Smooth muscle cell (in vitro differentiated cells): ENCODE measurements at regions not wholly inside any gene's neighbourhood (a gene's known extent, or its start where the extent isn't known, plus 50 kb on each side); places are given as distances from the start of the nearest gene placed in this dataset.

ENCODE experiments used
- DNase-seq: peaks from one replicate; lab custom pipeline; 2025; ENCODE audit not compliant: unreplicated experiment; lab: John Stamatoyannopoulos, UW
- H2AFZ ChIP-seq: fragments of 200-600 bp; sonication (generic); 2 replicates; pipeline ENCODE4 v1.6.0; 2016; ENCODE audit warnings: antibody characterized with exemption, low read depth, mild to moderate bottlenecking
- H3F3A ChIP-seq: fragments of 200-600 bp; sonication (generic); 2 replicates; pipeline ENCODE4 v1.6.0; 2017; ENCODE audit warnings: antibody characterized with exemption, low read depth
- H3K27ac ChIP-seq: fragments of 200-600 bp; sonication (generic); 2 replicates; pipeline ENCODE4 v1.5.1; 2016; ENCODE audit warnings: low read depth, mild to moderate bottlenecking
- H3K27me3 ChIP-seq: fragments of 200-600 bp; sonication (generic); 2 replicates; pipeline ENCODE4 v1.6.1; 2016; ENCODE audit warnings: low read depth, mild to moderate bottlenecking
- H3K36me3 ChIP-seq: fragments of 200-600 bp; sonication (generic); 2 replicates; pipeline ENCODE4 v1.5.1; 2016; ENCODE audit warnings: low read depth
- H3K4me1 ChIP-seq: fragments of 200-600 bp; sonication (generic); 2 replicates; pipeline ENCODE4 v1.5.1; 2016; ENCODE audit warnings: low read depth
- H3K4me2 ChIP-seq: fragments of 200-600 bp; sonication (generic); 2 replicates; pipeline ENCODE4 v1.6.0; 2016; ENCODE audit warnings: mild to moderate bottlenecking
- H3K4me3 ChIP-seq: fragments of 200-600 bp; sonication (generic); 2 replicates; pipeline ENCODE4 v1.5.1; 2016; ENCODE audit warnings: mild to moderate bottlenecking
- H3K79me2 ChIP-seq: fragments of 200-600 bp; sonication (generic); 2 replicates; pipeline ENCODE4 v1.6.0; 2016; ENCODE audit warnings: low read depth, mild to moderate bottlenecking
- H3K9ac ChIP-seq: fragments of 200-600 bp; sonication (generic); 2 replicates; pipeline ENCODE4 v1.6.0; 2016; ENCODE audit warnings: low read depth
- H3K9me3 ChIP-seq: fragments of 200-600 bp; sonication (generic); replicated peaks from 2 replicates; pipeline ENCODE4 v1.5.1; 2016; ENCODE audit warnings: low read depth
- H4K20me1 ChIP-seq: fragments of 200-600 bp; sonication (generic); 2 replicates; pipeline ENCODE4 v1.6.0; 2016; ENCODE audit warnings: low read depth
- CTCF ChIP-seq: fragments of 200-600 bp; sonication (generic); IDR thresholded peaks from 2 replicates; pipeline ENCODE4 v1.5.1; 2017; ENCODE audit warnings: borderline replicate concordance, mild to moderate bottlenecking, antibody characterized with exemption; ENCODE audit not compliant: insufficient read depth, poor library complexity, severe bottlenecking
- WGBS: methylation state at CpG from one replicate; pipeline ENCODE4 v1.1.7; 2016; ENCODE audit warnings: low lambda C conversion rate; 5-methylcytosine and 5-hydroxymethylcytosine counted together

- H3F3A ChIP-seq: peaks cover 11% of the 10 kb centered on the region
- no peak overlapping the region for H3K9ac ChIP-seq
- H2AFZ ChIP-seq: no peak overlapping the region
- no peaks in the 10 kb centered on the region for H4K20me1 ChIP-seq
- no peaks in the 10 kb centered on the region for H3K27me3 ChIP-seq
- no peak overlapping the region for H3K4me3 ChIP-seq
- DNase-seq: no peak
- WGBS: 93% methylated on average over 10 of the region's 10 CpGs
- H3K36me3 ChIP-seq: no peaks in the 10 kb centered on the region
- no peak overlapping the region for H3K4me2 ChIP-seq
- no peak for TF ChIP-seq CTCF
- no peaks in the 10 kb centered on the region for H3K9me3 ChIP-seq
- H3K4me1 ChIP-seq: peaks cover 24% of the 10 kb centered on the region
- no peak overlapping the region for H3K27ac ChIP-seq
- no peaks in the 10 kb centered on the region for H3K79me2 ChIP-seq
Measured at GRCh38 chr14:76939015-76939742, 89.3 kb downstream of the IRF2BPL start.

DNA sequence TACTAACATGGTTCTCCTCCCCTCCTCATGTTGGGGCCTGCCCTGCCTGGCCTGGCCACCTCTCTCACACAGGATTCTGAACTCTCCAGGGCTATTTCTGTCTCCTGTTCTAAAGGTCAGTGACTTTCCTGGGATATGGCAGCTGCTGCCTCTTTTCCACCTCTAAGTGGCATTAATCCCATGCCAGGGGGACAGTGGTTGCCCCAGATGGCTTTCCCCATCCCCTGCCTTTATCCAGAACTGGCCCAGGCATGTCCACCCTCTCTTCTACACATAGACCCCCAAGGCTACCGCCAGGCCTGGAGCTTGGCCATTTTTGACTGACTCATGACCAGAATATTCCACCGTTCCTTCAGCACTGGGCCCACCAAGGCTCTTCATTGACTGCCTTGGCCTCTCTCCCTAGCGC, 90.4 kb downstream of the IRF2BPL start:
- Histone ChIP-seq H3K4me1 (peaks cover 24% of the 10 kb centered on the region), H3K9me3 (no peaks in the 10 kb centered on the region), H3K79me2 (no peaks in the 10 kb centered on the region), H3K27ac (peak overlapping the region; percentile 69), H3K4me2 (no peak overlapping the region), H3F3A (peaks cover 11% of the 10 kb centered on the region), H3K9ac (no peak overlapping the region), H2AFZ (no peak overlapping the region), H3K27me3 (no peaks in the 10 kb centered on the region), H3K36me3 (no peaks in the 10 kb centered on the region), H3K4me3 (no peak overlapping the region), H4K20me1 (no peaks in the 10 kb centered on the region)
- WGBS: 57% methylated on average over 3 of the region's 3 CpGs
- TF ChIP-seq CTCF: no peak
- DNase-seq: no peak

GRCh38 chr14:76937181-76938091, 91.1 kb downstream of the IRF2BPL start:
- H2AFZ ChIP-seq: no peak overlapping the region
- 55% methylated on average over 15 of the region's 15 CpGs for WGBS

More at GRCh38 chr14:76937181-76938091, 91.1 kb downstream of the IRF2BPL start:
- Histone ChIP-seq H3K4me3 (no peak overlapping the region), H3K4me1 (peaks cover 22% of the 10 kb centered on the region), H3K27ac (peak overlapping the region; percentile 76), H3K79me2 (no peaks in the 10 kb centered on the region), H3F3A (peaks cover 9% of the 10 kb centered on the region), H3K4me2 (peak overlapping the region; percentile 56), H3K9me3 (no peaks in the 10 kb centered on the region), H3K27me3 (no peaks in the 10 kb centered on the region), H3K36me3 (no peaks in the 10 kb centered on the region), H4K20me1 (no peaks in the 10 kb centered on the region), H3K9ac (peak overlapping the region; percentile 27)
- TF ChIP-seq CTCF: no peak
- peak; percentile 25 for DNase-seq
